Activated gamma-delta T cell treated with anti-CD3 and anti-CD28 coated beads, Interleukin-2, amount 50 U/mL, for 16 hours (primary cell): ENCODE measurements at regions not wholly inside any gene's neighbourhood (a gene's known extent, or its start where the extent isn't known, plus 50 kb on each side); places are given as distances from the start of the nearest gene placed in this dataset.
"Not testable (repeated sequence)": the region's sequence is repeated elsewhere in the genome, so short reads cannot be mapped to it uniquely, and the experiment has no call there.

Experiments used
- DNase-seq: peaks from one replicate; pipeline ENCODE4 v3.0.0-alpha.2; 2020; ENCODE audit warnings: low read depth

DNA sequence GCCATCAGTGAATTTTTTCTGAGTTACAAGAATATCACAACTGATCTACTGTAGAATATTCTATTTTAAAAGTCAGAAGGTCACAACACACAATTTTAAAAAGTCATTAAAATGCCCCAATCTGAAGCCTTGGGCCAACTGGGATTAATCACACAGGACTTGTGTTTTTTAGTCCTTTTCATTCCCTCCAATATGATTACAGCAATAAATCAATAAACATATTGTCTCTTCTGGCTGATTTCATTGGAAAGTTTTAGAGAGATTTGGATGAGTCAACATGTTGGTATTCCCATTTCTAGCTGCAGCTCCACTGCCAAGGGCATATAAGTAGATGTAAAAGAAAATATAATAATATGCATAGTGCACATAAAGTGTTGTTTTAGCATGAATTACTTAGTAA is 85.8 kb downstream of the NIBAN1 start:
- no peak for DNase-seq

DNA sequence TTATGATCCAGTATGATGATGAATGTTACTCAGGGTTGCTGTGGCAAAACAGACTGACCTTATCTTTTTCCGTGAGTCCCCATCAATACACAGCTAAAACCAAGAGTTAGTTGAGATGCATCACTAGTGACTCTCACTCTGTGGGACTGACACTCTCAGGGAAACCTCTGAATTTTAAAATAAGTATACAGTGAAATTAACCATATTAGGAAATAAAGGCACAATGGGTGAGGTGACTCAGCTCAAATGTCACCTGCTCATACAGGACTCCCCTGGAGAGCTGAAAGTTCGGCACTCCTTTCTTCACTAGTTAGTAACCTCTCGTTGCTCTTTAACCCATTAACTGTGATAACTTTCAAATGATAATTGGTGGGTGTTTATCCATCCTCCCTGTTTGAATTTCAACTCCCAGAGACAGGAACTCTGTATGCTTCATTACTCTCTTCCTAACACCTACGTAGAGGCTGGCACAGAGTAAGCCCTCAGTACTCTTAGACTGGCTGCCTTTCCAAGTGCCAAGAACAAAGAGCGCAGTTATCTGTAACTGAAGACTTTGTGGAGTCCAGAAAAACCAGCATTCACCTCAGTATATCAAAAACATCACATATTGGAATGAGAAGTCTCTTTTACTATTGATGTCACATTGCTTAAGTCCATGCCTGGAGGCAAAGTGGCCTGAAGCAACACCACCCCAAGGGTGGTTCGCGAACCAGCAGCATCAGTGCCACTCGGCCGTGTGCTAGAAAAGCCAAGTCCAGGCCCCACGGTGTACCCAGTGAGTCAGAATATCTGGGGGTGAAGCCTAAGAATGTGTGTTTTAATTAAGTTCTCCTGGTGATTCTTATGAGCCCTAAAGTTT is 91.1 kb downstream of the NIBAN1 start:
- DNase-seq, result no peak

GRCh38 chr1:184881941-184882913 is 92.1 kb downstream of the NIBAN1 start:
- DNase-seq, result no peak

- DNase-seq, result no peak
Observed at GRCh38 chr1:184879876-184880557, 94.3 kb downstream of the NIBAN1 start.

DNA sequence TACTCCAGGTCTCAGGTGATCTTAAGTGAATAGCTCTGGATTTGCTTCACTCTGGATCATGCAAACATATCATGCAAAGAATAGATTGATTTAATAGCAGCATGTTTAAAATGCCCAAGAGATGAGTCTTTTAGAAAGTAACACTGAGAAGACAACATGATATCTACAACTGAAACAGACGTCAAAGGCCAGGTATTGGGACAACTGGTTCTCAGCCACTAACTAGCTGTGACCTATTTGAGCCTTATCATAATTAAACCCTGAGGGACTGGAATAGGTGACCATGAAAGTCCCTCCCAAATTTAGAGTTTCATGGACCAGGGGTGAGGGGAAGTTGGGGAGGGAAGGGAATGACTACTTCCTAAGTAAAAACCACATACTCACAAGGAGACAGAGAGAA is 95.7 kb downstream of the NIBAN1 start:
- no peak for DNase-seq

GRCh38 chr1:184878002-184878401 is 96.3 kb downstream of the NIBAN1 start:
- no peak for DNase-seq

DNA sequence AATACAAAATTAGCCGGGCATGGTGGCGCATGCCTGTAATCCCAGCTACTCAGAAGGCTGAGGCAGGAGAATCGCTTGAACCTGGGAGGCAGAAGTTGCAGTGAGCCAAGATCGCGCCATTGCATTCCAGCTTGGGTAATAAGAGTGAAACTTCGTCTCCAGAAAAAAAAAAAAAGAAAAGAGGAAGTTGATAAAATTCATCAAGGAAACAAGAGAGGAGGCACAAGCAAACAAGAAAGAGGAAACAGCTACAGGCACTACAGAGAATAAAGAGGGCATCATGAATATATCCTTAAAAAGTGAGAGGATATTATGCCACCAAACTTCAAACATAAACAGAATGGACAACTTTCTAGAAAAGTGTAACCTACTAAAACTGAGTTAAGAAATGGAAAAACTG is 98.3 kb downstream of the NIBAN1 start:
- not testable (repeated sequence) for DNase-seq

DNA sequence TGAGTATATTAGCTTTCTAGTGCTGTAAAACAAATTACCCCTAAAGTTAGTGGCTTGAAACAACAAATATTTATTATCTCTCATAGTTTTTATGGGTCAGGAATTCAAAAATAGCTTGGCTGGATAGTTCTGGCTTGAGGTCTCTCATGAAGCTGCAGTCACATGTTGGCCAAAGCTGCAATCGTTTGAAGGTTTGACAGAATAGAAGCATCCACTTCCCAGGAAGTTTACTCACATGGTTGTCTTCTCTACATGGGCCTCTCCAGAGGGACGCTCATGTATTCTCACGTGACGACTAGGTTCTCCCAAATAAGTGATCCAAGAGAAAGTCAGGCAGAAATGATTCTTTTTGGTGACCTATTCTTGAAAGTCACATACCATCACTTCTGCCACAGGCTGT is 99.1 kb downstream of the NIBAN1 start:
- no peak for DNase-seq

DNA sequence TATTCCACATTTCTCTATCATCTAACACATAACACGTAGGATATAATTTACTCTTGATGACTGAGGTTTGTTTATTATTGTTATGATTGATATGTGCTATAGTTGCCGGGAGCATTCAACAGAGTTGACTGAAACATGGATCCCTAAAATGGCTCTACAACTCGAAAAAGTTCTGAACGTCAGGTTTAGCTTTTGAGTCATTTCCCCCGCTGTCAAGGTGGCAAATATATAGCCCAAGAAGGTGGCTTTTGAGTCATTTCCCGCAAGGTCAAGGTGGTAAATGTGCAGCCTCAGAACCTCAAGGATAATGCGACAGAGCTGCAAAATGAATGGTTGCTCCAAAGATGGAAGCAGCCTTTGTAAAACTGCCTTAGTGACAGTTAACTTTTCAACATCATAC is 104.0 kb downstream of the NIBAN1 start:
- DNase-seq, result no peak

- DNase-seq, result no peak
Observed at GRCh38 chr1:184867866-184868689, 106.2 kb downstream of the NIBAN1 start.

DNA sequence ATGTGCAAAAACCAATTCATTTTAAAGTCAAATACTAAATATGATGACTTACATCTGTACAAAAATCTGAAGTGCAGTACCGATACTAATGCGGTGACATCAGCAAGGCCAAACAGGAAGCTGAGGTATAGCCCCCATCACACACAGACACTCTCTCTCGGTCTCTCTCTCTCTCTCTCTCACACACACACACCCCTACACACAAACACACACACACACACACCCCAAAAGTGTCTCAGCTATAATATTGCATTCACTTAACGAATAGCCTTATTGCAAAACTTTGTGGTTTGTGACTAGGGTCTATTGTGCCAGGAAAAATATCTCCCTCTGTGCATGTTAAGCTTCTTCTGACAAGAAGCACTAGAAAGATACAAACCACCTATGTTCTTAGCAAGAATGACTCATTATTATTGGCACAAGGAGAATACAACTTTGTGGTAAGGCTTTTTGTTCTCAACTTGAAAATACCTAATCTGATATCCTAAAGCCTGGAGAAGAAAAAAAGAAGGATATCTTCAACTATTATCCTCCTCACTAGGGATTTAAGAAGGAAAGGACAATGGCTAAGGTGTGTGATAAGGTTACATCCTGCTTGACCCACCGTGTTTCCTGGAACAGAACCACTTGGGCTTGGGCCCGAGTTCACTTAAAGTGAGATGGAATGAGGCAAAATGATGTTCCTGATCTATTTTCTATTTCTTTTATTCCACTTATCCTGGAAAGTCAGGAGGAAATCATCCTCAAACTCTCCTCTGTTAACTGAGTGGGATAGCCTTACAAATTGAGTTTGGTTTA is 107.1 kb downstream of the NIBAN1 start:
- peak; percentile 58 for DNase-seq

GRCh38 chr1:184866586-184866985 is 107.7 kb downstream of the NIBAN1 start:
- DNase-seq, result no peak

DNA sequence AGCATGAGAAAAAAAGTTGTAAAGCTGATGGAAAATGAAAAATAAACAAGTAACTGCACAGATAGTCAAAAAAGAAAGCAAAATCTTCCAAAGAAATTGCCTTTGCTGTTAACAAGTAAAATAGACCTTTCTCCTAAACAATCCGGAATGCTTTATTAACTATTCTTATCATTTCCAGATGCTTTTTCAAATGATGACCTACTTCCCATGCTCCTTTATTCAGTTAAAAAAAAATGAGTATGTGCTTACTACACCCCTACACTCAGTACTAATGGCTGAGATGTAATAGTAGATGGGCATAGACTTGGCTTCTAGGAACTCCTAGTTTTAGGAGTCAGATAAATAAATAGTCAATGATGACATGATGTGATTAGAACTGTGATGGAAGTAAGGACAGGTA is 108.5 kb downstream of the NIBAN1 start:
- DNase-seq, result no peak

DNA sequence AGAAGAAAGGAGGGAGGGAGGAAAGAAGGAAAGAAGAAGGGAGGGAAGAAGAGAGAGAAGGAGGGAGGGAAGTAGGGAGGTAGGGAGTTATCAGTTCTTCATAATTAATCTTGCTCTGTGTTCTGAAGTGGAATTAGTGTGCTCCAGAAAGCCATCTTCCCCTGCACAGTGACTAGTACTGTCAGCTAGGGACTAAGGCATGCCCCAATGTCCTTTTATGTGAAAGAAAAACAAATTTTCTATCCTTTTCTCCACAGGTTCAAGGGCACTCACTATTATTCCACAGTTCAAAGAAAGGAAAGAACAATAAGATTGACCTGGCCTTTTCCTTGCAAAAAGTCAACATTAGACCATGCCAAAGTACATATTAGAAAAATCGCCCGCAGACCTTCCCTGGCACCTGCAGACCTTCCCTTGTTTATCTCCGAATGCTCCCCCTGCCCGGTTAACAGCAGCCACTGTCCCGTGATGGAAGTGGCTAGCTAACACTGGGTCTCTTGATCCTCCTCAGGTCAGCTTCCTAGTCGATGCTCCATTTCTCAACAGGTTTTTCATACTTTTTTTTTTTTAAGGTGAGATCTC is 107.2 kb upstream of the EDEM3 start:
- DNase-seq, result no peak

DNA sequence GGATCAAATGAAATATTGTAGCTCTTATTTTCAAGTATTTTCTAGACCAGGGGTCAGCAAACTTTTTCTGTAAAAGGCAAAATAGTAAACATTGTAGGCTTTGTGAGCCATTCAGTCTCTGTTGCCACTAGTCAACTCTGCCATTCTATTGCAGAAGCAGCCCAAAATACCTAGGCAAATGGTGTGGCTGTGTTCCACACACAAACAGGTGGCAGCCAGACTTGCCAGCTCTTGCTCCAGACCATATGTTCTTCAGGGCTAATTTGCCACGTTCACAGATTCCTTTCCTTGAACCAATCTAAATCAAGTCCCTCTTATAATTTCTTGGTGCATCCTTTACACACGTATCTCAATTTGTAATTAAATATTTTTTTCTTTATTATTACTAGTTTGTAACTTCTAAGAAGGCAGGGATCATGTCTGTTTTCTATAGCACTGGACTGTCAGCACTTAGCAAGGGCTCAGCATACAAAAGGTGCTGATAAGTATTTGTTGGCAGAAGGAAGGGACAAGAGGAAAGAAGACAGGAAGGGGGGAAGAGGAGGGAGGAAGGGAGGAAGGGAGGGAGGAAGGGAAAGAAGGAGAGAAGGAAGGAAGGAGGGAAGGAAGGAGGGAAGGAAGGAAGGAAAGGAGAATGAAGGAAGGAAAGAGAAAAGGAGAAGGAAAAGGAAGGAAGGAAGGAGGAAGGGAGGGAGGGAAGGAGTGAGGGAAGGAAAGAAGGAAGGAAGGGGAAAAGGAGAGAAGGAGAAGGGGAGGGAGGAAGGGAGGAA is 106.5 kb upstream of the EDEM3 start:
- DNase-seq, result no peak

DNA sequence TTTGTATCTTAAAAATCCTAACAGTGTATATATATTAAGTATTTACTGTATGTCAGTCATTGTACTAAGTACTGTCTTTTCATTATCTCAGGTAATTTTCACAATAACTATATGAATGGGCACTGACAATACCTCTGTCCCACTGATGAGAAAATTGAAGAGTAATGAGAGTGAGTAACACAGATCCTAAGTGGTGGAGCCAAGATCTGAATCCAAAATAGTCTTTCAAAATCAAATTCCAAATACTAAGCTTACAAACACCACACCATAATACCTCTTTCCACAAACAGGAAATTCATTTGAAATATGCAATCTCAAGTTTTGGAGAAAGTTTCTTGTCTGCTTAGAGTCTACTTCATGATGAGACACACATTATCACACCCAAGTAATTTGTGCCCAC is 105.9 kb upstream of the EDEM3 start:
- no peak for DNase-seq

GRCh38 chr1:184859381-184860105 is 104.9 kb upstream of the EDEM3 start:
- no peak for DNase-seq

DNA sequence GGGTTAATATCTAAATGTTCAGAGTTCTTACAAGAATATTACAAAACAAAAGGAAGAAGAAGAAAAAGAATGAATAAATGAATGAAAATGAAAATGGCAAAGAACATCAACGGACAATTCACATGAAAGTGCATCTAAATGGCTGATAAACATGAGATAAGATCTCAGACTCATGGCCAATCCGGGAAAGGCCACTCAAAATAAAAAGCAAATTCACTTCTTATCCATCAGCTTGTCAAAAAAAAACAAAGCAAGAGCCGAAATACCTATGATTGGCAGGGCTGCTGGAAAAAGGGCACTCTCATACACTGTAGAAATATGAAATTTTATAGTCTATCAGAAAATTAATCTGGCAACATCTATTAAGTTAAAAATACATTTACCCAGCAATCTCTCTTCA is 103.6 kb upstream of the EDEM3 start:
- no peak for DNase-seq
